HL-60 (cell line): ENCODE measurements at regions not wholly inside any gene's neighbourhood (a gene's known extent, or its start where the extent isn't known, plus 50 kb on each side); places are given as distances from the start of the nearest gene placed in this dataset.

Experiments used
- DNase-seq, 2 experiments: peaks; one replicate each; pipeline ENCODE4 v3.0.0-alpha.2; 2010 to 2020; ENCODE audit warnings: low read depth in 1 of 2, low spot score in 1 of 2
- H3K27ac ChIP-seq: fragments of 250-450 bp; sonication (Bioruptor Pico); replicated peaks from 2 replicates; pipeline ENCODE4 v1.5.1; 2020; ENCODE audit warnings: mild to moderate bottlenecking, moderate library complexity
- H3K27me3 ChIP-seq: fragments of 250-450 bp; sonication (Bioruptor Pico); 2 replicates; pipeline ENCODE4 v1.5.1; 2021; ENCODE audit warnings: mild to moderate bottlenecking, moderate library complexity; ENCODE audit not compliant: insufficient read depth, poor library complexity, severe bottlenecking
- H3K4me3 ChIP-seq: replicated peaks from 2 replicates; pipeline ENCODE4 v1.5.1; 2011; ENCODE audit warnings: mild to moderate bottlenecking, control low read depth, low read length; ENCODE audit not compliant: insufficient read depth
- CTCF ChIP-seq: IDR thresholded peaks from one replicate; pipeline ENCODE4 v1.5.1; 2011; ENCODE audit warnings: low read length, control low read depth, inconsistent platforms; ENCODE audit not compliant: insufficient read depth
- GABPA ChIP-seq: IDR thresholded peaks from 2 replicates; pipeline ENCODE4 v1.6.1; 2012; ENCODE audit warnings: low read depth
- POLR2AphosphoS5 ChIP-seq: IDR thresholded peaks from 2 replicates; pipeline ENCODE4 v1.6.1; 2012; ENCODE audit warnings: low read depth
- REST ChIP-seq: IDR thresholded peaks from 2 replicates; pipeline ENCODE4 v1.6.1; 2012; ENCODE audit warnings: low read depth; ENCODE audit not compliant: insufficient replicate concordance
- SPI1 ChIP-seq: IDR thresholded peaks from 2 replicates; pipeline ENCODE4 v1.6.1; 2012; ENCODE audit warnings: low read depth, mild to moderate bottlenecking, borderline replicate concordance

GRCh38 chr21:16891821-16892220, 621.0 kb upstream of the CXADR start:
- no peak for TF ChIP-seq SPI1
- no peak for TF ChIP-seq GABPA
- Histone ChIP-seq H3K27me3 (no peaks in the 10 kb centered on the region), H3K27ac (no peak overlapping the region), H3K4me3 (no peak overlapping the region)
- no peak for DNase-seq

GRCh38 chr21:16900685-16901084, 612.2 kb upstream of the CXADR start:
- no peak for TF ChIP-seq POLR2AphosphoS5
- no peak for TF ChIP-seq GABPA
- no peak for TF ChIP-seq SPI1
- TF ChIP-seq REST, result no peak
- TF ChIP-seq CTCF, result no peak
- Histone ChIP-seq H3K4me3 (no peak overlapping the region), H3K27me3 (no peaks in the 10 kb centered on the region), H3K27ac (no peak overlapping the region)
- DNase-seq, result no peak

- Histone ChIP-seq H3K4me3 (no peak overlapping the region), H3K27me3 (no peaks in the 10 kb centered on the region), H3K27ac (no peak overlapping the region)
- TF ChIP-seq POLR2AphosphoS5 (no peak), CTCF (no peak), SPI1 (no peak), GABPA (no peak), REST (no peak)
- DNase-seq, result no peak
Observed at GRCh38 chr21:16908077-16908476, 604.8 kb upstream of the CXADR start.

GRCh38 chr21:16910435-16911165, 602.2 kb upstream of the CXADR start:
- H3K4me3 ChIP-seq, result no peak overlapping the region
- DNase-seq, result no peak
- H3K27ac ChIP-seq, result no peak overlapping the region
- TF ChIP-seq SPI1 (no peak), POLR2AphosphoS5 (no peak), GABPA (no peak), CTCF (no peak), REST (no peak)
- H3K27me3 ChIP-seq, result no peaks in the 10 kb centered on the region
